H1 (cell line): ENCODE measurements at regions not wholly inside any gene's neighbourhood (a gene's known extent, or its start where the extent isn't known, plus 50 kb on each side); places are given as distances from the start of the nearest gene placed in this dataset.

Experiments used
- BRCA1 ChIP-seq: IDR thresholded peaks from 2 replicates; pipeline ENCODE4 v1.6.1; 2012; ENCODE audit warnings: low read depth, low read length, improper control_type of control experiment
- CEBPB ChIP-seq: IDR thresholded peaks from 2 replicates; pipeline ENCODE4 v1.6.1; 2012; ENCODE audit warnings: low read depth, low read length
- CTBP2 ChIP-seq: IDR thresholded peaks from 2 replicates; pipeline ENCODE4 v1.7.0; 2011; ENCODE audit warnings: borderline replicate concordance, mild to moderate bottlenecking, moderate library complexity, mixed read lengths, low read length; ENCODE audit not compliant: insufficient read depth, insufficient read length
- CTCF ChIP-seq, 3 experiments: IDR thresholded peaks; 1 replicate in 2 of 3; 2 replicates in 1 of 3; pipeline versions ENCODE4 v1.5.1 to v1.6.1; 2011; ENCODE audit warnings: low read length in 3 of 3, mild to moderate bottlenecking in 3 of 3, inconsistent platforms in 2 of 3, low read depth in 1 of 3, moderate library complexity in 1 of 3; ENCODE audit not compliant: insufficient read depth in 1 of 3; ENCODE audit errors: control extremely low read depth in 1 of 3
- E2F6 ChIP-seq: IDR thresholded peaks from 2 replicates; pipeline ENCODE4 v1.6.1; 2012; ENCODE audit warnings: inconsistent platforms
- MAX ChIP-seq: IDR thresholded peaks from 2 replicates; pipeline ENCODE4 v1.6.1; 2012; ENCODE audit warnings: inconsistent platforms
- POLR2AphosphoS5 ChIP-seq: IDR thresholded peaks from 2 replicates; pipeline ENCODE4 v1.6.1; 2011; ENCODE audit warnings: low read depth, low read length
- RBBP5 ChIP-seq: IDR thresholded peaks from 2 replicates; pipeline ENCODE4 v1.7.1; 2012; ENCODE audit warnings: low read depth, mild to moderate bottlenecking, inconsistent platforms, low read length, moderate library complexity, borderline replicate concordance
- SIRT6 ChIP-seq: IDR thresholded peaks from one replicate; pipeline ENCODE4 v1.7.1; 2012; ENCODE audit warnings: low read length, inconsistent platforms
- SIX5 ChIP-seq: IDR thresholded peaks from 2 replicates; pipeline ENCODE4 v1.6.1; 2011; ENCODE audit warnings: mild to moderate bottlenecking, low read depth, low read length
- SUZ12 ChIP-seq: fragments of 200-600 bp; sonication (generic); IDR thresholded peaks from 2 replicates; pipeline ENCODE4 v1.6.1; 2012; ENCODE audit warnings: mild to moderate bottlenecking, inconsistent platforms, low read length, moderate library complexity, mixed read lengths
- TCF12 ChIP-seq: IDR thresholded peaks from 2 replicates; pipeline ENCODE4 v1.6.1; 2011; ENCODE audit warnings: low read depth, mild to moderate bottlenecking, low read length
- TEAD4 ChIP-seq: IDR thresholded peaks from 2 replicates; pipeline ENCODE4 v1.6.1; 2012; ENCODE audit warnings: low read depth, low read length, inconsistent platforms, mixed read lengths

- TF ChIP-seq TEAD4 (no peak), CTCF (IDR thresholded peaks at IDR 0.05; ENCODE audit: control extremely low read depth in 1 of 3, insufficient read depth in 1 of 3, low read depth in 1 of 3, low read length in 3 of 3) (peak in 2 of 3 experiments; percentile 4 to 8; a peak in 2 of 4 replicates), TCF12 (no peak), CEBPB (no peak), SUZ12 (no peak), BRCA1 (no peak), MAX (no peak), E2F6 (no peak), POLR2AphosphoS5 (no peak), CTBP2 (no peak), SIX5 (no peak), RBBP5 (no peak), SIRT6 (no peak)
Observed at GRCh38 chr13:21259571-21260455, 83.4 kb downstream of the MRPL57 start (continued).
